Omental fat pad (tissue), 3 donors: ENCODE measurements at regions not wholly inside any gene's neighbourhood (a gene's known extent, or its start where the extent isn't known, plus 50 kb on each side); places are given as distances from the start of the nearest gene placed in this dataset.

ENCODE experiments used
- ATAC-seq: fragments of 150-250 bp; one replicate; pipeline ENCODE4 v1.9.1; 2016; ENCODE audit warnings: mild to moderate bottlenecking, moderate library complexity; ENCODE audit not compliant: low FRiP score
- DNase-seq: peaks from one replicate; pipeline ENCODE4 v3.0.0-alpha.2; 2019; ENCODE audit warnings: low spot score
- CTCF ChIP-seq, 3 donors: fragments of 450-650 bp; IDR thresholded peaks; one replicate each; pipeline ENCODE4 v1.5.1; 2016 to 2017; ENCODE audit warnings: antibody characterized with exemption in 3 of 3, mild to moderate bottlenecking in 3 of 3, moderate library complexity in 2 of 3

GRCh38 chr5:89351975-89352374, 469.0 kb upstream of the MEF2C start:
- no peak for TF ChIP-seq CTCF (IDR thresholded peaks at IDR 0.05)
- DNase-seq (no peak), ATAC-seq (no peak)

GRCh38 chr5:89351222-89351621, 468.2 kb upstream of the MEF2C start:
- no peak for TF ChIP-seq CTCF (IDR thresholded peaks at IDR 0.05)
- no peak for DNase-seq
- no peak for ATAC-seq

- TF ChIP-seq CTCF (IDR thresholded peaks at IDR 0.05) = no peak
- DNase-seq = no peak
- no peak for ATAC-seq
Measured at GRCh38 chr5:89350684-89351083, 467.7 kb upstream of the MEF2C start.

GRCh38 chr5:89349246-89349980, 466.4 kb upstream of the MEF2C start:
- no peak for ATAC-seq

GRCh38 chr5:89346573-89346972, 463.6 kb upstream of the MEF2C start:
- no peak for DNase-seq
- TF ChIP-seq CTCF (IDR thresholded peaks at IDR 0.05) = no peak
- no peak for ATAC-seq

More at GRCh38 chr5:89349246-89349980, 466.4 kb upstream of the MEF2C start:
- DNase-seq = no peak
- TF ChIP-seq CTCF (IDR thresholded peaks at IDR 0.05) = no peak

GRCh38 chr5:89343666-89344065, 460.7 kb upstream of the MEF2C start:
- DNase-seq (no peak), ATAC-seq (no peak)
- no peak for TF ChIP-seq CTCF (IDR thresholded peaks at IDR 0.05)
